Liver (tissue), 7 donors: ENCODE measurements at regions not wholly inside any gene's neighbourhood (a gene's known extent, or its start where the extent isn't known, plus 50 kb on each side); places are given as distances from the start of the nearest gene placed in this dataset.
"Not testable (repeated sequence)": the region's sequence is repeated elsewhere in the genome, so short reads cannot be mapped to it uniquely, and the experiment has no call there.

Experiments used
- DNase-seq: peaks from one replicate; pipeline ENCODE4 v3.0.0-alpha.2; 2017; ENCODE audit warnings: low spot score
- H3K27ac ChIP-seq, 2 donors: one replicate each; pipeline ENCODE4 v1.7.0; 2013; ENCODE audit warnings: inconsistent platforms in 2 of 2, low read length in 2 of 2, control low read depth in 1 of 2, low read depth in 1 of 2, mild to moderate bottlenecking in 1 of 2
- H3K27me3 ChIP-seq, 4 donors: one replicate each; pipeline versions ENCODE4 v1.6.1 to v1.7.0; 2013; ENCODE audit warnings: low read length in 3 of 4, inconsistent platforms in 1 of 4, mild to moderate bottlenecking in 1 of 4, moderate library complexity in 1 of 4; ENCODE audit not compliant: control insufficient read depth in 4 of 4, insufficient read depth in 4 of 4
- H3K36me3 ChIP-seq, 4 donors: one replicate each; pipeline versions ENCODE4 v1.6.1 to v1.7.0; 2013; ENCODE audit warnings: low read length in 3 of 4, mild to moderate bottlenecking in 3 of 4, low read depth in 1 of 4, moderate library complexity in 1 of 4; ENCODE audit not compliant: control insufficient read depth in 4 of 4, insufficient read depth in 3 of 4
- H3K4me1 ChIP-seq, 4 donors: one replicate each; pipeline versions ENCODE4 v1.6.1 to v1.7.0; 2013; ENCODE audit warnings: low read length in 3 of 4, mild to moderate bottlenecking in 3 of 4, moderate library complexity in 1 of 4; ENCODE audit not compliant: control insufficient read depth in 4 of 4, insufficient read depth in 4 of 4
- H3K4me3 ChIP-seq, 3 donors: one replicate each; pipeline versions ENCODE4 v1.6.1 to v1.7.0; 2013; ENCODE audit warnings: low read length in 3 of 3, control low read depth in 1 of 3, low read depth in 1 of 3, mild to moderate bottlenecking in 1 of 3
- H3K9ac ChIP-seq, 2 donors: one replicate each; pipeline ENCODE4 v1.7.0; 2013; ENCODE audit warnings: low read length in 2 of 2, mild to moderate bottlenecking in 2 of 2, moderate library complexity in 2 of 2, control low read depth in 1 of 2, low read depth in 1 of 2
- H3K9me3 ChIP-seq, 4 donors: one replicate each; pipeline versions ENCODE4 v1.6.1 to v1.7.0; 2013; ENCODE audit warnings: low read length in 3 of 4; ENCODE audit not compliant: control insufficient read depth in 4 of 4
- HNF4G ChIP-seq: IDR thresholded peaks from 2 replicates; pipeline ENCODE4 v1.6.1; 2016; ENCODE audit warnings: antibody characterized with exemption
- JUND ChIP-seq, 2 donors: IDR thresholded peaks; 2 replicates each; pipeline ENCODE4 v1.6.1; 2016; ENCODE audit warnings: antibody characterized with exemption in 2 of 2
- NR2F2 ChIP-seq: IDR thresholded peaks from 2 replicates; pipeline ENCODE4 v1.6.1; 2016; ENCODE audit warnings: antibody characterized with exemption
- RAD21 ChIP-seq, 2 donors: IDR thresholded peaks; 2 replicates each; pipeline ENCODE4 v1.6.1; 2016; ENCODE audit warnings: antibody characterized with exemption in 2 of 2, mild to moderate bottlenecking in 2 of 2
- RXRA ChIP-seq, 2 donors: IDR thresholded peaks; 2 replicates each; pipeline ENCODE4 v1.6.1; 2017 to 2018; ENCODE audit warnings: antibody characterized with exemption in 2 of 2, mild to moderate bottlenecking in 1 of 2
- TAF1 ChIP-seq: conservative IDR thresholded peaks from 2 replicates; pipeline ENCODE4 v1.6.1; 2016; ENCODE audit warnings: antibody characterized with exemption, mild to moderate bottlenecking
- WGBS: extraction: QIAGEN DNeasy Blood & Tissue Kit; methylation state at CpG from one replicate; pipeline ENCODE4 v1.1.7; 2013; 5-methylcytosine and 5-hydroxymethylcytosine counted together
- TF ChIP-seq, protein P1 (sequence below): IDR thresholded peaks from 2 replicates; pipeline ENCODE4 v1.6.1; 2016; ENCODE audit warnings: antibody characterized with exemption
- TF ChIP-seq, protein P2 (sequence below): IDR thresholded peaks from 2 replicates; pipeline ENCODE4 v1.6.1; 2016; ENCODE audit warnings: antibody characterized with exemption
- TF ChIP-seq, protein P3 (sequence below): IDR thresholded peaks from 2 replicates; pipeline ENCODE4 v1.6.1; 2016; ENCODE audit warnings: antibody characterized with exemption
- donor health status: healthy.
- donor health status: healthy.
- donor health status: healthy.
- donor health status: healthy.

DNA sequence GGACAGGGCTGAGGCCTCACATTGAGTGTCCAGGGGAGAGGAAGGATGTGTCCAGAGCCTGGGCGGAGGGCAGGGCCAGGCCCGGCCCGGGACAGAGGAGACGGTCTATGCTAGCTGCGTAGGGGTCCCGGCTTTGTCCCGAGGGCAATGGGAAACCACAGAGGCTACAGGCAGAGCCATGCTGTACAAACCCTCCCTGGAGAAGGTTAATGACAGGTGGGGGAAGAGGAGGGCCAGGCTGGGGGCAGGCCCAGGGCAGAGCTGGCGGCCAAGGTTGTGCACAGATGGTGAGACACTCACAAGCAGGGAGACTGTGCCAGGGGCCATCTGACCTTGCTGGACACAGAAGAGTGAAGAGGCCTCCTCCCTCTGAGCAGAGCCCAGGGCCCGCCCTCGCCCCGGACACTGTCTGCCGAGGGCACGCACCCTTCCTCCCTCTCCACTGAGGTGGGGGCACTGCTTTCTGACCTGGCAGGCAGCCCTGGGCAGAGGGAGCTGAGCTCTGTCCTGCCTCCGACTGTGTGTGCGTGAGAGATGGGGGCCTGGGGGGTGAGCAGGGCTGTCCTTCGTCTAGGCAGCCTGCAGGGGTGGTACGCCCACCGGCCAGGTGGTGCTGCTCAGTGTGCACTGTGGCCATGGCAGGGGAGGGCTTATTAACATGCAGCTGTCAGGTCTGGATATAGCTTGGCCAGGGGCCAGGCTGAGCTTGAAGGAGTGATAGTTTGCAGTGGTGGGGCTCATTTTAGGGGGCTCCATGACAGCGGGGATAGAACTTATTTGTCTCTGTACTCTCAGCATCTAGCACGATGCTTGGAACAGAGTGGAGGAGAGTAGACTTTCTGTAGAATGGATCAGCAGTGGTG lies 75.7 kb upstream of the LRPAP1 start:
- no peaks in the 10 kb centered on the region for H3K4me1 ChIP-seq
- no peaks in the 10 kb centered on the region for H3K27me3 ChIP-seq
- no peak overlapping the region for H3K27ac ChIP-seq
- no peaks in the 10 kb centered on the region for H3K36me3 ChIP-seq
- 80% methylated on average over 20 of the region's 20 CpGs for WGBS
- no peak for DNase-seq
- no peak overlapping the region for H3K9ac ChIP-seq
- H3K4me3 ChIP-seq: no peak overlapping the region
- TF ChIP-seq RAD21 (IDR thresholded peaks at IDR 0.05) (no peak), HNF4G (no peak), RXRA (IDR thresholded peaks at IDR 0.05) (no peak), JUND (IDR thresholded peaks at IDR 0.05) (no peak), TAF1 (no peak), NR2F2 (no peak)
- TF ChIP-seq, protein P1, sequence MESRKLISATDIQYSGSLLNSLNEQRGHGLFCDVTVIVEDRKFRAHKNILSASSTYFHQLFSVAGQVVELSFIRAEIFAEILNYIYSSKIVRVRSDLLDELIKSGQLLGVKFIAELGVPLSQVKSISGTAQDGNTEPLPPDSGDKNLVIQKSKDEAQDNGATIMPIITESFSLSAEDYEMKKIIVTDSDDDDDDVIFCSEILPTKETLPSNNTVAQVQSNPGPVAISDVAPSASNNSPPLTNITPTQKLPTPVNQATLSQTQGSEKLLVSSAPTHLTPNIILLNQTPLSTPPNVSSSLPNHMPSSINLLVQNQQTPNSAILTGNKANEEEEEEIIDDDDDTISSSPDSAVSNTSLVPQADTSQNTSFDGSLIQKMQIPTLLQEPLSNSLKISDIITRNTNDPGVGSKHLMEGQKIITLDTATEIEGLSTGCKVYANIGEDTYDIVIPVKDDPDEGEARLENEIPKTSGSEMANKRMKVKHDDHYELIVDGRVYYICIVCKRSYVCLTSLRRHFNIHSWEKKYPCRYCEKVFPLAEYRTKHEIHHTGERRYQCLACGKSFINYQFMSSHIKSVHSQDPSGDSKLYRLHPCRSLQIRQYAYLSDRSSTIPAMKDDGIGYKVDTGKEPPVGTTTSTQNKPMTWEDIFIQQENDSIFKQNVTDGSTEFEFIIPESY: no peak
- H3K9me3 ChIP-seq: no peaks in the 10 kb centered on the region

DNA sequence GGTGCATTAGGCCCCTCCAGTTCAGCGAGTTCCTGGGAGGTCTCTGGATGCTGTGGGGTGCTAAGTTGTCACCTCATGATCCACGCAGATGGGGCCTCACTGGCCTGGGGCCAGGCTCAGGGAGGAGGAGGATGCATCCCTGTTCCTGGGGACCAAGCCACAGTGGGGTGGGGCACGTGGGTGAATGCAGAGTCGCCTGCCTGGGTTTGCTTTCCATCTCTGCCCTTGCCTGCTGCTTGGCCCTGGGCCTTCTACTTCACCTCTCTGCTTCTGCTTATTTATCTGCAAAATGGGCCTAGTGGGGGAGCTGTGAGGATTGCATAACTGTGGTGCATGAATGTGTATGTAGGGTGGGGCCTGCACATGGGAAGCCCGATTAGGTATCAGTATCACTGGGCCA lies 74.6 kb upstream of the LRPAP1 start:
- not testable (repeated sequence) for H3K27me3 ChIP-seq, H3K27ac ChIP-seq, H3K4me3 ChIP-seq, DNase-seq, H3K9me3 ChIP-seq, H3K4me1 ChIP-seq, H3K36me3 ChIP-seq, H3K9ac ChIP-seq
- WGBS: 83% methylated on average over 5 of the region's 5 CpGs

DNA sequence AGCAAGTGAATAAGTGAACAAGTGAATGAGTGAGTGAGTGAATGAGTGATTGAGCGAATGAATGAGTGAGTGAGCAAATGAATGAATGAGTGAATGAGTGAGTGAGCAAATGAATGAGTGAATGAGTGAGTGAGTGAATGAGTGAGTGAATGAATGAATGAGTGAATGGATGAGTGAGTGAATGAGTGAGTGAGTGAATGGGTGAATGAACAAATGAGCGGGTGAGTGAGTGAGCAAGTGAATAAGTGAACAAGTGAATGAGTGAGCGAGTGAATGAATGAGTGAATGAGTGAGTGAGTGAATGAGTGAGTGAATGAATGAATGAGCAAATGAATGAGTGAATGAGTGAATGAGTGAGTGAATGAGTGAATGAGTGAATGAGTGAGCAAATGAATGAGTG lies 74.0 kb upstream of the LRPAP1 start:
- DNase-seq, H3K9ac ChIP-seq, H3K4me1 ChIP-seq, H3K9me3 ChIP-seq, H3K4me3 ChIP-seq, H3K27me3 ChIP-seq, H3K36me3 ChIP-seq, H3K27ac ChIP-seq: not testable (repeated sequence)
- WGBS: 94% methylated on average over 3 of the region's 3 CpGs

DNA sequence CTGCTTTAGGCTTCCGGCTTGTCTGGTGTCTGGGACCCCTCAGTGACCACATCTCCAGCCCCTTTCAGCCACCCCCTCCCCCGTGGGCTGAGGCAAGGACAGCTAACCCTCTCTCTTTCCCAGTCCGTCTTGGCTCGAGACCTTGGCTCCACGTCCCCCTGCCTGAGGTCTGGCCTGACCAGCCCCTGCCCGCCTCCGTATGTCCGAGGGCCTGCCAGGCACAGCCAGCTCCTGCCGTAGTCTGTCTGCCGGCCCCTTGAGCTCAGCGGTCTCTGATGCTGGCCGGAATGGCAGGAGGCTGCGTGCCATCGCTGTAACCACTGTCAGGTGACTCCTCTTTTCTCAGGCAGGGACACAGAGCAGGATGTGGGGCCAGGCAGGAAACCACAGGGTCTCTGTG lies 73.3 kb upstream of the LRPAP1 start:
- no peaks in the 10 kb centered on the region for H3K9me3 ChIP-seq
- no peaks in the 10 kb centered on the region for H3K27me3 ChIP-seq
- WGBS: 91% methylated on average over 14 of the region's 14 CpGs
- TF ChIP-seq, protein P2, sequence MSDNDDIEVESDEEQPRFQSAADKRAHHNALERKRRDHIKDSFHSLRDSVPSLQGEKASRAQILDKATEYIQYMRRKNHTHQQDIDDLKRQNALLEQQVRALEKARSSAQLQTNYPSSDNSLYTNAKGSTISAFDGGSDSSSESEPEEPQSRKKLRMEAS: no peak
- TF ChIP-seq, protein P3, sequence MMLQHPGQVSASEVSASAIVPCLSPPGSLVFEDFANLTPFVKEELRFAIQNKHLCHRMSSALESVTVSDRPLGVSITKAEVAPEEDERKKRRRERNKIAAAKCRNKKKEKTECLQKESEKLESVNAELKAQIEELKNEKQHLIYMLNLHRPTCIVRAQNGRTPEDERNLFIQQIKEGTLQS: no peak
- no peak overlapping the region for H3K4me3 ChIP-seq
- H3K36me3 ChIP-seq: no peaks in the 10 kb centered on the region
- no peak overlapping the region for H3K9ac ChIP-seq
- no peak for DNase-seq
- no peaks in the 10 kb centered on the region for H3K4me1 ChIP-seq
- no peak overlapping the region for H3K27ac ChIP-seq

DNA sequence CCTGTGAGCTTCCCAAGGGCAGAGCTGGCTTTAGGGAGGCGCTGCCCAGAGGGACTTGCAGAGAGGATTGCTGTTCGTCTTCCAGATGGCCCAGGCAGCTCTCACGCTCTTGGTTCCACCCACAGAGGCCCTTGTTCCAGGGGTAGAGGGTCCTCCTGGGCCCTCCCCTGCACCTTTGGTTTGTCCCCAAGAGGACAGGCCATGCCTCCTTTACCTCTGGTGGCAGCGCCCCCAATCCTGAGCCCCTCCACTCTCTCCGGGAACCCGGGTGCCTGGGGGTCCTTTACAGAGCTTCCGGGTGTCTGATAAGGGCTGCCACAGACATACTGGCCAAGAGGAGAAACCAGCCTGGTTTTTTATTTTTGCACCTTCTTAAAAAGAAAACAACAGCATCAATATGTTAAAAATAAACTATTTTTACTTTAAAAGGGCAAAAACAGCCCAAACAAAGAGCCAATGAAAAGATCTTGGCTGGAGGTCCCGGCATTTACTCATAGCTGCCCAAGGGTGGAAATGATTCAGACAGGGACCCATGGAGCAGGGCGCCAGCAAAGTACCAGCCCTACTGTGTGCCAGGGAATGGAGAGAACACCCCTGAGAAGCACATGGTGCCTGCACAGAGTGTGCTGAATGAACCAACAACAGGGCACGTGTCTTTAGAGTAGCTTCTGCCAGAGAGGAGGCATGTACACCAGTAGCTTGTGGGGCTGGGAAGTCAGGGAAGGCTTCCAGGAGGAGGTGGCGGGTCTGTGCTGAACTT lies 70.8 kb upstream of the LRPAP1 start:
- not testable (repeated sequence) for H3K36me3 ChIP-seq, H3K27me3 ChIP-seq, DNase-seq, H3K9ac ChIP-seq, H3K4me1 ChIP-seq, H3K4me3 ChIP-seq, H3K9me3 ChIP-seq, H3K27ac ChIP-seq
- 83% methylated on average over 11 of the region's 11 CpGs for WGBS
